ENCODE measurements at regions not wholly inside any gene's neighbourhood (a gene's known extent, or its start where the extent isn't known, plus 50 kb on each side); places are given as distances from the start of the nearest gene placed in this dataset.

DNA sequence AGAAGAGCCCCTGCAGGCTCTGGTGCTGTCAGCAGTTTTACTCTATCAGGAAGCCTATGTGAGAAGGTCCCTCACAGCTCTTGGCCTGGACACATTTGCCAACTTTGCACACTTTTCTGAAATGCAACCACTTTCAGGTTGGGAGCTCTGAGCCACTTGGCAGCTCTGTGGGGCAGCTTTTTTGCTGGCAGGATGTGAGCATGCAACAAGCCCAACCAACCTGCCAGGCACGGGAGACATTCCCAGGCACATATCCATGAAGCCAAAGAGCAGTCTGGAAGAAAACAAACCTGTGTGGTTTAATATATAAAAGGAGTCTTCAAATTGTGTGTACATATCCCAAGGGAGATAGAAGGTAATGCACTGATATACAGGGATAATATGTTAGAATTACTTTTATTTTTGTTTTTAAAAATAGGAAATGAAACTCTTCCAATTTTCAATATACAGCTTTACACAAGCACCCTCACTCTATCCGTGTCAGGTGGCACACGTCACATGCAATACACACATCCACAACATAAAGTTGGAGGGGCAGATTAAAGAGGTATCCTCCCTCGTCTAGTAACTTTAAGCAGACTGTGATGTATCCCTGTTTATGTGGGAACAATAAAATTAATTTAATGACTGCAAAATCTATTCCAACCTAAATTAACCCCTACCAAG, 57.4 kb upstream of the COX10 start:
- DNase-seq (ENCODE audit: low read depth in 1 of 2, low spot score in 2 of 2) (no peak), FAIRE-seq (no peak)
- Histone ChIP-seq H2BK120ac (replicated peaks; ENCODE audit: low read depth, low read length) (no peak overlapping the region), H4K20me1 (replicated peaks in 1 of 2; ENCODE audit: control insufficient read depth in 1 of 2, insufficient read depth in 2 of 2, low read length in 2 of 2) (no peaks in the 10 kb centered on the region), H4K91ac (replicated peaks; ENCODE audit: insufficient read length, low read length) (no peak overlapping the region), H3K9ac (replicated peaks in 1 of 4; ENCODE audit: extremely low read depth in 1 of 4, low read depth in 3 of 4, low read length in 3 of 4) (no peak overlapping the region), H2BK12ac (ENCODE audit: low read depth, low read length) (no peak overlapping the region), H3K36me3 (ENCODE audit: control insufficient read depth in 2 of 4, insufficient read depth in 4 of 4, low read length in 3 of 4) (no peaks in the 10 kb centered on the region), H2AFZ (ENCODE audit: low read length) (no peak overlapping the region), H3K56ac (replicated peaks; ENCODE audit: insufficient read length, low read depth, low read length) (no peak overlapping the region), H3K27ac (ENCODE audit: low read depth, low read length) (no peak overlapping the region), H3K79me2 (ENCODE audit: control insufficient read depth in 1 of 2, insufficient read depth in 2 of 2, low read length in 2 of 2) (no peaks in the 10 kb centered on the region), H2BK15ac (ENCODE audit: low read length) (no peak overlapping the region), H2BK20ac (ENCODE audit: low read length) (no peak overlapping the region), H3K9me3 (ENCODE audit: insufficient read depth in 2 of 2, low read depth in 1 of 2, low read length in 1 of 2) (no peaks in the 10 kb centered on the region), H3K4me2 (ENCODE audit: insufficient read depth in 1 of 2, low read depth in 2 of 2, low read length in 2 of 2) (no peak overlapping the region), H3K14ac (ENCODE audit: insufficient read length) (no peak overlapping the region), H3K4me3 (ENCODE audit: extremely low read depth in 1 of 4, insufficient read depth in 2 of 4, low read depth in 3 of 4, low read length in 4 of 4) (no peak overlapping the region), H3K27me3 (replicated peaks in 1 of 4; ENCODE audit: control insufficient read depth in 3 of 4, extremely low read depth in 1 of 4, insufficient read depth in 3 of 4, low read length in 3 of 4) (no peaks in the 10 kb centered on the region), H4K8ac (ENCODE audit: extremely low read depth, insufficient read depth, low read length) (no peak overlapping the region), H3K4ac (replicated peaks; ENCODE audit: insufficient read length, low read depth, low read length) (no peak overlapping the region), H3K18ac (ENCODE audit: extremely low read depth, low read length) (no peak overlapping the region), H2BK5ac (ENCODE audit: low read depth, low read length) (no peak overlapping the region), H3K23ac (ENCODE audit: insufficient read length) (no peak overlapping the region), H3K4me1 (replicated peaks in 1 of 4; ENCODE audit: control insufficient read depth in 3 of 4, insufficient read depth in 4 of 4, low read length in 3 of 4) (peaks cover 0 to 8% (median 4%) of the 10 kb centered on the region in 4 experiments; a peak in 4 of 7 replicates), H2AK5ac (ENCODE audit: low read depth, low read length) (no peak overlapping the region), H4K5ac (ENCODE audit: insufficient read length, low read depth, low read length) (no peak overlapping the region), H3K79me1 (ENCODE audit: low read depth, low read length) (no peaks in the 10 kb centered on the region), H3K23me2 (ENCODE audit: low read depth, low read length) (no peaks in the 10 kb centered on the region)
- ChIA-PET POLR2A (ENCODE audit: partially characterized antibody) (no interaction called here), CTCF (ENCODE audit: partially characterized antibody) (interaction anchor here (0.6 to 1.2 kb wide), 4 partner anchors 37 to 573 kb away, joined by 3 to 4 read pairs (median 4); no protein-coding TSS in a partner anchor)
- 90% methylated on average over 4 of the region's 4 CpGs; no CpG with 5 or more reads in 1 of the 2 experiments for WGBS, 2 experiments (ENCODE audit: extremely low coverage in 1 of 2, insufficient coverage in 1 of 2, insufficient read length in 1 of 2, insufficient replicate concordance in 2 of 2, low coverage in 1 of 2, low lambda C conversion rate in 2 of 2, missing lambda C conversion rate in 1 of 2)
- TF ChIP-seq RNF2 (IDR thresholded peaks at IDR 0.05; ENCODE audit: borderline replicate concordance, low read depth, low read length, missing control alignments, poor library complexity, severe bottlenecking) (no peak), POLR2A (IDR thresholded peaks at IDR 0.05; ENCODE audit: control extremely low read depth in 1 of 2, low read depth in 2 of 2, low read length in 2 of 2) (no peak), YY1 (IDR thresholded peaks at IDR 0.05; ENCODE audit: low read depth, low read length) (no peak), JUN (IDR thresholded peaks at IDR 0.05; ENCODE audit: low read depth, low read length) (no peak), CREB1 (IDR thresholded peaks at IDR 0.05) (no peak), ASH2L (IDR thresholded peaks at IDR 0.05; ENCODE audit: low read length) (no peak), EP300 (IDR thresholded peaks at IDR 0.05; ENCODE audit: borderline replicate concordance in 1 of 2, low read depth in 2 of 2, low read length in 2 of 2) (no peak), GTF2F1 (IDR thresholded peaks at IDR 0.05; ENCODE audit: borderline replicate concordance, low read depth, low read length) (no peak), SIN3A (conservative IDR thresholded peaks at IDR 0.05 in 1 of 2, IDR thresholded peaks at IDR 0.05 in 1 of 2; ENCODE audit: low read depth in 1 of 2, low read length in 2 of 2) (no peak), BACH1 (IDR thresholded peaks at IDR 0.05; ENCODE audit: low read length) (no peak), RXRA (IDR thresholded peaks at IDR 0.05; ENCODE audit: insufficient read depth, low read depth, low read length) (no peak), SP1 (IDR thresholded peaks at IDR 0.05; ENCODE audit: low read depth, low read length) (no peak), KDM4A (IDR thresholded peaks at IDR 0.05; ENCODE audit: low read depth, low read length, severe bottlenecking) (no peak), MAFK (IDR thresholded peaks at IDR 0.05; ENCODE audit: low read depth, low read length) (no peak), NRF1 (IDR thresholded peaks at IDR 0.05; ENCODE audit: low read depth, low read length) (no peak)

All from H1 (cell line).